Esophagus squamous epithelium (tissue), 4 donors: ENCODE measurements at regions not wholly inside any gene's neighbourhood (a gene's known extent, or its start where the extent isn't known, plus 50 kb on each side); places are given as distances from the start of the nearest gene placed in this dataset.

Source experiments
- POLR2A ChIP-seq, 4 donors: fragments of 450-650 bp; IDR thresholded peaks; one replicate each; pipeline ENCODE4 v1.6.1; 2017; ENCODE audit warnings: antibody characterized with exemption in 4 of 4, mild to moderate bottlenecking in 4 of 4, moderate library complexity in 3 of 4
- TF ChIP-seq, protein P1 (sequence below), 6 experiments: fragments of 450-650 bp in 4 of 6; fragments of 200-600 bp in 2 of 6; sonication (generic) in 2 of 6; IDR thresholded peaks; one replicate each; pipeline ENCODE4 v1.5.1; 2016 to 2019; ENCODE audit warnings: antibody characterized with exemption in 6 of 6, mild to moderate bottlenecking in 4 of 6, moderate library complexity in 4 of 6

DNA sequence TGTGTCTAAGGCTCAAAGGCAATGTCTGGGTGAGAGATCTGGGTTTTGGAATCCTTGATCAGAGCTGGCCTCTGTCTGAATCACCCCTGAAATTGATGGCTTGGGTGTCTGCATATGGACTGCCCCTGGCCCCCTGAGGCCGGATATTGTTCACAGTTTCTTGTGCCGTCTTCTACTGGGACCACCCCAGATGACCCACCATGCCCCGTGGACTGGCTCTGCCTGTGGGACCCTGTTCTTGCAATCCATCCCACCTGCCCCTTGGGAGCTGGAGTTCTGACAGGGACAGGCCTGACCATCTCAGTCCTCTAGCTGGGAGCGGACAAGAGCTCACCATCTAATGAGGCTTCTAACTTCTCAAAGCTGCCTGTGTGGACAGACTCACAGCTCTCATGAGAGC, 119.9 kb downstream of the FAM43A start:
- TF ChIP-seq, protein P1, sequence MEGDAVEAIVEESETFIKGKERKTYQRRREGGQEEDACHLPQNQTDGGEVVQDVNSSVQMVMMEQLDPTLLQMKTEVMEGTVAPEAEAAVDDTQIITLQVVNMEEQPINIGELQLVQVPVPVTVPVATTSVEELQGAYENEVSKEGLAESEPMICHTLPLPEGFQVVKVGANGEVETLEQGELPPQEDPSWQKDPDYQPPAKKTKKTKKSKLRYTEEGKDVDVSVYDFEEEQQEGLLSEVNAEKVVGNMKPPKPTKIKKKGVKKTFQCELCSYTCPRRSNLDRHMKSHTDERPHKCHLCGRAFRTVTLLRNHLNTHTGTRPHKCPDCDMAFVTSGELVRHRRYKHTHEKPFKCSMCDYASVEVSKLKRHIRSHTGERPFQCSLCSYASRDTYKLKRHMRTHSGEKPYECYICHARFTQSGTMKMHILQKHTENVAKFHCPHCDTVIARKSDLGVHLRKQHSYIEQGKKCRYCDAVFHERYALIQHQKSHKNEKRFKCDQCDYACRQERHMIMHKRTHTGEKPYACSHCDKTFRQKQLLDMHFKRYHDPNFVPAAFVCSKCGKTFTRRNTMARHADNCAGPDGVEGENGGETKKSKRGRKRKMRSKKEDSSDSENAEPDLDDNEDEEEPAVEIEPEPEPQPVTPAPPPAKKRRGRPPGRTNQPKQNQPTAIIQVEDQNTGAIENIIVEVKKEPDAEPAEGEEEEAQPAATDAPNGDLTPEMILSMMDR (IDR thresholded peaks at IDR 0.05) = no peak
- no peak for TF ChIP-seq POLR2A (IDR thresholded peaks at IDR 0.05)
